GM12878 (cell line): ENCODE measurements at regions not wholly inside any gene's neighbourhood (a gene's known extent, or its start where the extent isn't known, plus 50 kb on each side); places are given as distances from the start of the nearest gene placed in this dataset.

Source experiments
- ASH2L ChIP-seq: fragments of 300-600, 200-600 bp; sonication (generic); IDR thresholded peaks from 2 replicates; pipeline ENCODE4 v1.6.1; 2017; ENCODE audit warnings: low read depth, mild to moderate bottlenecking, borderline replicate concordance
- DPF2 ChIP-seq: fragments of 450-650 bp; IDR thresholded peaks from 2 replicates; pipeline ENCODE4 v1.6.1; 2017; ENCODE audit warnings: mild to moderate bottlenecking
- EGR1 ChIP-seq, 2 experiments: IDR thresholded peaks; 1 replicate in 1 of 2; 2 replicates in 1 of 2; pipeline ENCODE4 v1.6.1; 2011 to 2012; ENCODE audit warnings: low read depth in 2 of 2, low read length in 2 of 2, borderline replicate concordance in 1 of 2, mild to moderate bottlenecking in 1 of 2, moderate library complexity in 1 of 2
- FOXM1 ChIP-seq: IDR thresholded peaks from 2 replicates; pipeline ENCODE4 v1.6.1; 2012; ENCODE audit warnings: low read depth, mild to moderate bottlenecking, inconsistent platforms, low read length, moderate library complexity
- KLF5 ChIP-seq: fragments of 450-650 bp; IDR thresholded peaks from 2 replicates; pipeline ENCODE4 v1.6.1; 2014; ENCODE audit warnings: mild to moderate bottlenecking; ENCODE audit not compliant: partially characterized antibody
- PKNOX1 ChIP-seq: fragments of 450-650 bp; IDR thresholded peaks from 2 replicates; pipeline ENCODE4 v1.6.1; 2016; ENCODE audit warnings: mild to moderate bottlenecking
- POLR2A ChIP-seq: IDR thresholded peaks from 2 replicates; pipeline ENCODE4 v1.6.1; 2011; ENCODE audit warnings: low read depth, mild to moderate bottlenecking, low read length
- RBBP5 ChIP-seq: fragments of 200-600 bp; sonication (generic); conservative IDR thresholded peaks from 2 replicates; pipeline ENCODE4 v1.6.1; 2016
- TAF1 ChIP-seq: IDR thresholded peaks from 2 replicates; pipeline ENCODE4 v1.6.1; 2011; ENCODE audit warnings: mild to moderate bottlenecking, low read depth, low read length, borderline replicate concordance
- YY1 ChIP-seq: IDR thresholded peaks from 2 replicates; pipeline ENCODE4 v1.6.1; 2011; ENCODE audit warnings: low read depth, mild to moderate bottlenecking, low read length
- TF ChIP-seq, protein P1 (sequence below), 3 experiments: IDR thresholded peaks in 2 of 3; conservative IDR thresholded peaks in 1 of 3; 2 replicates each; pipeline ENCODE4 v1.5.1; 2011; ENCODE audit warnings: low read depth in 3 of 3, low read length in 3 of 3, mild to moderate bottlenecking in 3 of 3, control low read depth in 2 of 3, moderate library complexity in 2 of 3, inconsistent platforms in 1 of 3, mixed read lengths in 1 of 3; ENCODE audit not compliant: control insufficient read depth in 2 of 3, insufficient read depth in 1 of 3; ENCODE audit errors: extremely low read depth in 1 of 3
- TF ChIP-seq, protein P2 (sequence below): fragments of 450-650 bp; formaldehyde crosslinking; IDR thresholded peaks from 2 replicates; pipeline ENCODE4 v1.4.0; 2022; ENCODE audit warnings: mild to moderate bottlenecking, moderate library complexity

GRCh38 chr2:222133897-222134296 is 164.9 kb downstream of the PAX3 start:
- TF ChIP-seq, protein P1, sequence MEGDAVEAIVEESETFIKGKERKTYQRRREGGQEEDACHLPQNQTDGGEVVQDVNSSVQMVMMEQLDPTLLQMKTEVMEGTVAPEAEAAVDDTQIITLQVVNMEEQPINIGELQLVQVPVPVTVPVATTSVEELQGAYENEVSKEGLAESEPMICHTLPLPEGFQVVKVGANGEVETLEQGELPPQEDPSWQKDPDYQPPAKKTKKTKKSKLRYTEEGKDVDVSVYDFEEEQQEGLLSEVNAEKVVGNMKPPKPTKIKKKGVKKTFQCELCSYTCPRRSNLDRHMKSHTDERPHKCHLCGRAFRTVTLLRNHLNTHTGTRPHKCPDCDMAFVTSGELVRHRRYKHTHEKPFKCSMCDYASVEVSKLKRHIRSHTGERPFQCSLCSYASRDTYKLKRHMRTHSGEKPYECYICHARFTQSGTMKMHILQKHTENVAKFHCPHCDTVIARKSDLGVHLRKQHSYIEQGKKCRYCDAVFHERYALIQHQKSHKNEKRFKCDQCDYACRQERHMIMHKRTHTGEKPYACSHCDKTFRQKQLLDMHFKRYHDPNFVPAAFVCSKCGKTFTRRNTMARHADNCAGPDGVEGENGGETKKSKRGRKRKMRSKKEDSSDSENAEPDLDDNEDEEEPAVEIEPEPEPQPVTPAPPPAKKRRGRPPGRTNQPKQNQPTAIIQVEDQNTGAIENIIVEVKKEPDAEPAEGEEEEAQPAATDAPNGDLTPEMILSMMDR (IDR thresholded peaks at IDR 0.05 in 2 of 3, conservative IDR thresholded peaks at IDR 0.05 in 1 of 3; ENCODE audit: control insufficient read depth in 2 of 3, extremely low read depth in 1 of 3, insufficient read depth in 1 of 3, low read depth in 3 of 3, low read length in 3 of 3), result no peak
- no peak for TF ChIP-seq YY1
- TF ChIP-seq TAF1, result no peak
- no peak for TF ChIP-seq DPF2
- TF ChIP-seq FOXM1, result no peak
- no peak for TF ChIP-seq RBBP5
- TF ChIP-seq ASH2L, result no peak
- TF ChIP-seq, protein P2, sequence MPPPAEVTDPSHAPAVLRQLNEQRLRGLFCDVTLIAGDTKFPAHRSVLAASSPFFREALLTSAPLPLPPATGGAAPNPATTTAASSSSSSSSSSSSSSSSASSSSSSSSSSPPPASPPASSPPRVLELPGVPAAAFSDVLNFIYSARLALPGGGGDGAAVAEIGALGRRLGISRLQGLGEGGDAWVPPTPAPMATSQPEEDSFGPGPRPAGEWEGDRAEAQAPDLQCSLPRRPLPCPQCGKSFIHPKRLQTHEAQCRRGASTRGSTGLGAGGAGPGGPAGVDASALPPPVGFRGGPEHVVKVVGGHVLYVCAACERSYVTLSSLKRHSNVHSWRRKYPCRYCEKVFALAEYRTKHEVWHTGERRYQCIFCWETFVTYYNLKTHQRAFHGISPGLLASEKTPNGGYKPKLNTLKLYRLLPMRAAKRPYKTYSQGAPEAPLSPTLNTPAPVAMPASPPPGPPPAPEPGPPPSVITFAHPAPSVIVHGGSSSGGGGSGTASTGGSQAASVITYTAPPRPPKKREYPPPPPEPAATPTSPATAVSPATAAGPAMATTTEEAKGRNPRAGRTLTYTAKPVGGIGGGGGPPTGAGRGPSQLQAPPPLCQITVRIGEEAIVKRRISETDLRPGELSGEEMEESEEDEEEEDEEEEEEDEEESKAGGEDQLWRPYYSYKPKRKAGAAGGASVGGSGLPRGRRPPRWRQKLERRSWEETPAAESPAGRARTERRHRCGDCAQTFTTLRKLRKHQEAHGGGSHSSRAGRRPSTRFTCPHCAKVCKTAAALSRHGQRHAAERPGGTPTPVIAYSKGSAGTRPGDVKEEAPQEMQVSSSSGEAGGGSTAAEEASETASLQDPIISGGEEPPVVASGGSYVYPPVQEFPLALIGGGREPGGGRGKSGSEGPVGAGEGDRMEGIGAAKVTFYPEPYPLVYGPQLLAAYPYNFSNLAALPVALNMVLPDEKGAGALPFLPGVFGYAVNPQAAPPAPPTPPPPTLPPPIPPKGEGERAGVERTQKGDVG (CRISPR knock-in tag), result no peak
- no peak for TF ChIP-seq POLR2A
- no peak for TF ChIP-seq KLF5
- no peak for TF ChIP-seq EGR1 (IDR thresholded peaks at IDR 0.05; ENCODE audit: borderline replicate concordance in 1 of 2, low read depth in 2 of 2, low read length in 2 of 2)
- TF ChIP-seq PKNOX1, result no peak
